ENCODE measurements at regions not wholly inside any gene's neighbourhood (a gene's known extent, or its start where the extent isn't known, plus 50 kb on each side); places are given as distances from the start of the nearest gene placed in this dataset.

GRCh38 chr10:131676800-131677421, 223.9 kb upstream of the PPP2R2D start:
- no peak for DNase-seq

GRCh38 chr10:131677671-131678070, 223.1 kb upstream of the PPP2R2D start:
- no peak for DNase-seq

DNA sequence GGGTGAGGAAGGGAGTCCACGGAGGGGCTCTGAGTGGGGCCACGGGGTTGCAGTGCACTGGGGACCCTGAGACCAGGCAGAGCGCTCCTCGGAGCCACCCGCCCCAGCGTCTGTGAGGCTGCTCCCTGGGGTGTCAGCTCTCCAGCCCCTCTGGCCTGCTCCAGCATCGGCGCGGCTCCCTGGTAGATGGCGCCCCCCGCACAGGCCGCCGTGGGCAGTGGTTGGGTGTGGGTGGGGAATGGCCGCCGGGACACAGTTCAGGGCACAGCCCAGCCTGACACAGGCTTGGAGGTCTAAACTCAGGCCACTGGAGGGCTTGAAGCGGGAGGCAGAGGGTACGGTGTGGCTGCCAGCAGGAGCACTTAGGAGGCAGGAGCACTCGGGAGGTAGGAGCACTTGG, 222.6 kb upstream of the PPP2R2D start:
- DNase-seq, result no peak

DNA sequence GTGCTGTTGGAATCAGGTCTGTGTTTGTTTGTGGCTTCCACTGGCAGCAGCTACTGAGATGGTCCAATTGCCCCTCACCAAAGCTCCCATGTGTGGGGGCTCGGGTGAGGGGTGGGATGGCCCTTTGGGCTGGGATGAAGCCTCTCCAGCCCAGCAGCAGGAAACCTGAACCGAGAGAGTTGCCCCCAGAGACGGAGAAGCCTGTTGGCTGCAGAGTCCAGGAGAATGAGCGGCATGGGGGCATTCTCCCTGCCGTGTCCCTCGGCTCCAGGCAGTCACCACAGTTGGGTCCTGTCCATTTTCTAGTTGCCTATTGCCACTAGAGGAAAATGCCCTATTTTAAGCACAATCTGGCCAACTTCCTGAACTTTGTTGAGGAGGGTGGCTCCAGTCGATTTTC, 222.2 kb upstream of the PPP2R2D start:
- no peak for DNase-seq

DNA sequence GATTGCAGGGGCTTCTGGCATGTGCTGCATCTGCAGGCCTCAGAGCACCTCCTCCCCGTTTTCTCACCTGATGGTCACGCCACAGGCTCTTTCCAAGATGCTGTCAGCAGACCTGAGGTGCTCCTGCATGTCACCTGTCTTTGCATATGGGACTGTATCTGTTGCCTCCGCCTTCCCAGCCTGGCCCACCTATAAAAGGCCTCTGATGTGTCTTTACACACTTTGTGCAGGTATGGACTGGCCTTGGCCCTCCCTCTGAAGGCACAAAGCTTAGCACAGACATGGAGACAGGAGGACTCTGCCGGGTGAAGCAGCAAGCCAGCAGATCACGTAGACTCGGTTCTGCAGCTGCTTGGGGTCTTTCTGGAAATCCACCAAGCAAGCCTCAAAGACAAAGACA, 220.9 kb upstream of the PPP2R2D start:
- no peak for DNase-seq

DNA sequence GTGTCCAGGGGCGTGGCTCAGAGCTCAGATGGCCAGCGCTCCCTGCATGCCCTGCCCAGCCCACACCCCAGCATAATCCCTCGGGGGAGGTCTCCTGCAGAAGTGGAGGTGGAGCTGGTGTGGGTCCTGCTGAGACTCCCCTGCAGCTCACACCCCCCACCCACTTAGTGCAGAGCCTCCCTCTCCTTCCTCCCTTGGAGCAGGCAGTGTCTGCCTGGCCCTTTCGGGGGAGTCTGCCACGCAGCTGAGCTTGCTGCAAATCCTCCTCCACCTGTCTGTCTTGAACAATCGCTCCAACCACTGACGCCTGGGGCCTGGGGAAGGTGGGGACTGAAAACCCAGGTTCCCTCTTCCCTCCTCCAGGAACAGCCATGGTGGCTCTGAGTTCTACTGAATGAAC, 219.7 kb upstream of the PPP2R2D start:
- no peak for DNase-seq

- DNase-seq, result no peak
Measured at GRCh38 chr10:131681656-131682055, 219.2 kb upstream of the PPP2R2D start.

DNA sequence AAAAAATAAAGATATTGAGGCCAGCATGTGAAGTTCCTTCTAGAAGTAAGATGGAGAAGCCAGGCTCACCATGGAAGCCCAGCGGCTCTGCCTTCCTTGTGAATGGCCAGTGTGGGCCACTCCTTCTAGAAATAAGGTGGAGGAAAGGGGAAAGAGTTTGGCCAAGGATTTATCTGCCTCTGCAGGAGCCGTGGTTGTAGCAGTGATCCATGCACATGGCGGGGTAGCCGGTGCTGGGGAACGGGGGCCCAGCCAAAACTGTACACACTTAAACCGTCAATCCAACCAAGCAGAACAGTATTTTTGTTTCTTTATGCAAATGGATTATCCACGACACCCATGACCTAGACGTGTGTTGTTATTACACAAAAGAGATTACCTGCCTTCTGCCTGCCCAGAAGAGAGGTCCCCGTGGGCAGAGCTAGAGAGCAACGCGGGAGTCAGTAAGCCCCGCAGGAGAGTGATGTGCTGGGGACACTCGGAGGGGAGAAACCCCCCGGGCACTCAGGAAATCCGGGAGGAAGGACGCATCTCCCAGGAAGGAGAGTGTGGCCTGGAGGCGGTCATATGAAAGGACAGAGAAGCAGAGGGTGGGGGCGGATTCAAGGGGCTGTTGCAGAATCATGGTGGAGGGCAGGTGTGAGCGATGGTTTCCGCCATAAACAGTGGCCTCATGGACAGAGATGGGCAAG, 218.4 kb upstream of the PPP2R2D start:
- DNase-seq, result no peak

DNA sequence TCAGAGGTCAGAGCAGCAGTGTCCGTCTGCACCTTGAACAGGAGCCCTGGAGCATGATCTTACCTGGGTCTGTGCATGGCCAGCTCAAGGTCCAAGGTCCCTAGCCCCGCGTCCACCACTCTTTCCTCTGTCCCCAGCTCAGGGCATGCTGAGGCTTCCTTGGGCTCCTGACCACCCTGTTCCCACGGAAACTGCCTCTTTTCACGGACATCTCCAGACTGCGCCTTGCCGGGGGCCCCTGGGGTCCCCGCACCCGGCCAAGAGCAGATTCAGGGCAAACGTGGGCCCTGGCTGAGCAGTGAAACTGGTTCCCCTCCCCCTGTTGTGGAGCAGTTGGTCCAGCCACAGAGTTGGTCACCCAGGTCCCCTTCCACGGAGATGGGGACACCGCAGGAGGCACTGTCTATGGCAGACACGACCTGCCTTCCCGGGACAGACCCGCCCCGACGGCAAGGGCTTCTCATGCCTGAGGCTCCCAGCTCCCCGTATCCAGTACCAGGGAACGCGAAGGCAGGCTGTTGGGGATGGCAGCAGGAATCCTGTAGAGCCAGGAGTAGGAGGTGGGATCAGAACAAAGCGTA, 217.4 kb upstream of the PPP2R2D start:
- DNase-seq, result no peak

DNA sequence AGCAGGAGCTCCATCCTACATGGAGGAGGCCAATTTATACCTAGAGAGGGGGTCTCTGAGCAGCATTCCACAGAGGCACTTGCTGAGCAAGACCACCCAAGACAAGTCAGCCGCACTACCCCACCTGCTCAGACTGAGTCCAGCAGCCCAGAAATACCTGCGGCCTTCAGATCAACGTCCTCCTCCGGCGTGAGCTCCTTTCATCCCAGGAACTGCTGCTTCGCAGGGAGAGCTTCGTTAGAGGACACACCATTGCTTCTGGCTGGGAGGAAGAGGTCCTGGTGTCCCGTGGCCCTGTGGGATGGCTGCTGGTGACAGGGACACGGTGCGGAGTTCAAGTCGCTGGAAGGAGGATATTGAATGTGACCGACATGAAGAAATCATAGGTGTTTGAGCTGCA, 216.9 kb upstream of the PPP2R2D start:
- DNase-seq, result no peak

- DNase-seq, result no peak
Measured at GRCh38 chr10:131685007-131685406, 215.8 kb upstream of the PPP2R2D start.

- no peak for DNase-seq
Measured at GRCh38 chr10:131685576-131685975, 215.2 kb upstream of the PPP2R2D start.

- DNase-seq, result no peak
Measured at GRCh38 chr10:131686781-131687420, 213.9 kb upstream of the PPP2R2D start.

DNA sequence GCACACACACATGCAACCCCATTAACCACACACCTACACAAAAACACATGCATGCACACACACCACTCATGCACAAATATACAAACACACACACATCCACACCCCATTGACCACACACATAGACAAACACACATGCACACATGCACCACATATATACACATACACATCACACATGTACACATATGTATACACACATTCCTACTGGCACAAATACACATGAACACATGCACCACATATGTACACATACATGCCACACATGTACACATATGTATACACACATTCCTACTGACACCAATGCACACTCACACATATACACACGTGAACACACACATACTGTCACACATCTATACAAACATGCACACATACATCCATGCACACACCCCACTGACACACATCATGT, 212.5 kb upstream of the PPP2R2D start:
- no peak for DNase-seq

DNA sequence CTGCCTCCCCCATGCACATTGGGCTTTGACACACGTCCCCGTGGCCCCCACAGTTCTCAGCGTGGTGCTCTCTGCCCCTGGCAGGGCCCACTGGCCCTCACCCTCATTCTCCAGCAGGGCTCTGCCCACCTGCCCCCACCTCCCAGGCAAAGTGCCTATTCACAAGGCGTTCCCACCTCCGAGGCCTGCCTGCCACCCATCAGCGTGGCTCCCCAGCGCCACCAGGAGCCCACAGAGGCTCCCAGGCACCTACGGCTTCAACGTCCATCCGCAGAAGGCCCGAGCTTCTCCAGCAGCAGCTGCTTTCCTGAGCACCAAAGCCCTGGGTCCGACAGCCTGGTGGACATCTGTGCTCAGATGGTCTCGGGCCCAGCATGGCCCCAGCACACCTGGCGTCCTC, 211.8 kb upstream of the PPP2R2D start:
- DNase-seq, result no peak

- no peak for DNase-seq
Measured at GRCh38 chr10:131689486-131689885, 211.3 kb upstream of the PPP2R2D start.

GRCh38 chr10:131689954-131690757, 210.7 kb upstream of the PPP2R2D start:
- DNase-seq, result no peak

- DNase-seq, result no peak
Measured at GRCh38 chr10:131690805-131691239, 210.0 kb upstream of the PPP2R2D start.

- no peak for DNase-seq
Measured at GRCh38 chr10:131691481-131692090, 209.2 kb upstream of the PPP2R2D start.

- DNase-seq, result no peak
Measured at GRCh38 chr10:131692176-131692575, 208.6 kb upstream of the PPP2R2D start.

DNA sequence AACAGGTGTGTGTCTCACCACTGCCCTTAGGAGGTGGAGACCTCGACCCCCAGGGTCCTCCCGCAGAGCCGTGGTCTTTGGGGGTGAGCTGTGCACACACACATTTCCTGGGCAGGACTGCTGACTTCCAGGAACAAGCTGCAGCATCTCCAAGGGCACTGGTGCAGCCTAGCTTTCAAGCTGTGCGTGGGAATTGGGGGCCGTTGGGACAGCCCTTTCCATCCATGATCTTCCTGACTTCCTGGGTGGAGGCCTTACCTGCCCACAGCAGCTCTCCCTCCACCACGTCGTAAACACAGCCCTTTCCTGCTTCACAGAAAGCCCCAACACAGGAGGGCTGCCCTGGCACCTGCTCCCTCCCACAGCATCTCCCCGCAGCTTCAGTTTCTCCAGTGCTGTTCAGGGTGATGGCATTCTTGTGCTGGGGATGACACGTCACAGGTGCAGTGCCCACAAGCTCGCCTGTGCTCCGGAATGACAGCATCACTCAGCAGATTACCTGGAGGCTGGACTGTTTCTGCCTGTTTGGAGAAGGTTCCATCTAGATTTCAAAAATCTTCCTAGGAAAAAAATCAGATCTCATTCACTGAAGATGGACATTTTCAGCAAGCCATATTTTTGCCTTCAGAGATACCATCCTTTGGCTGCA, 208.0 kb upstream of the PPP2R2D start:
- no peak for DNase-seq

GRCh38 chr10:131693766-131694165, 207.0 kb upstream of the PPP2R2D start:
- no peak for DNase-seq

Data from NCI-H1105 (cell line).